H9 (cell line): ENCODE measurements at regions not wholly inside any gene's neighbourhood (a gene's known extent, or its start where the extent isn't known, plus 50 kb on each side); places are given as distances from the start of the nearest gene placed in this dataset.

Source experiments
- DNase-seq: peaks from one replicate; pipeline ENCODE4 v3.0.0-alpha.2; 2017
- H2AFZ ChIP-seq: one replicate; pipeline ENCODE4 v1.6.1; 2013; ENCODE audit warnings: mild to moderate bottlenecking, low read length, control low read depth, moderate library complexity
- H2AK5ac ChIP-seq: 2 replicates; pipeline ENCODE4 v1.6.1; 2013; ENCODE audit warnings: low read length, control low read depth, mixed read lengths; ENCODE audit not compliant: insufficient read length
- H2BK120ac ChIP-seq: one replicate; pipeline ENCODE4 v1.6.1; 2013; ENCODE audit warnings: low read depth, mild to moderate bottlenecking, low read length, control low read depth, inconsistent platforms; ENCODE audit not compliant: poor library complexity, severe bottlenecking
- H2BK12ac ChIP-seq: 2 replicates; pipeline ENCODE4 v1.6.1; 2013; ENCODE audit warnings: low read length, control low read depth, mixed read lengths, low read depth; ENCODE audit not compliant: insufficient read length
- H2BK15ac ChIP-seq: 2 replicates; pipeline ENCODE4 v1.6.1; 2013; ENCODE audit warnings: low read depth, low read length, control low read depth
- H2BK20ac ChIP-seq: one replicate; pipeline ENCODE4 v1.6.1; 2013; ENCODE audit warnings: low read depth, mild to moderate bottlenecking, low read length, control low read depth, inconsistent platforms; ENCODE audit not compliant: poor library complexity, severe bottlenecking
- H2BK5ac ChIP-seq: 2 replicates; pipeline ENCODE4 v1.6.1; 2013; ENCODE audit warnings: low read length, control low read depth, mixed read lengths; ENCODE audit not compliant: insufficient read length
- H3K14ac ChIP-seq: 2 replicates; pipeline ENCODE4 v1.6.1; 2013; ENCODE audit warnings: low read length, control low read depth; ENCODE audit not compliant: insufficient read depth
- H3K18ac ChIP-seq: 2 replicates; pipeline ENCODE4 v1.6.1; 2013; ENCODE audit warnings: low read depth, mild to moderate bottlenecking, mixed read lengths, low read length, control low read depth; ENCODE audit not compliant: insufficient read length
- H3K23ac ChIP-seq: 2 replicates; pipeline ENCODE4 v1.6.1; 2013; ENCODE audit warnings: low read length, control low read depth, mixed read lengths, low read depth; ENCODE audit not compliant: insufficient read length
- H3K23me2 ChIP-seq: 2 replicates; pipeline ENCODE4 v1.6.1; 2013; ENCODE audit warnings: low read depth, mild to moderate bottlenecking, mixed read lengths, low read length, control low read depth; ENCODE audit not compliant: insufficient read length, poor library complexity, severe bottlenecking
- H3K27ac ChIP-seq: 2 replicates; pipeline ENCODE4 v1.5.1; 2013; ENCODE audit warnings: low read length, control low read depth, mixed read lengths, low read depth; ENCODE audit not compliant: insufficient read length
- H3K27me3 ChIP-seq: 2 replicates; pipeline ENCODE4 v1.6.1; 2013; ENCODE audit warnings: low read length, control low read depth, inconsistent platforms; ENCODE audit not compliant: insufficient read depth
- H3K4ac ChIP-seq: 2 replicates; pipeline ENCODE4 v1.6.1; 2013; ENCODE audit warnings: low read depth, mild to moderate bottlenecking, control low read depth, inconsistent platforms, low read length, moderate library complexity
- H3K4me1 ChIP-seq: 2 replicates; pipeline ENCODE4 v1.6.1; 2013; ENCODE audit warnings: low read length, control low read depth, inconsistent platforms; ENCODE audit not compliant: insufficient read depth
- H3K4me2 ChIP-seq: 2 replicates; pipeline ENCODE4 v1.6.1; 2013; ENCODE audit warnings: low read length, control low read depth, mixed read lengths; ENCODE audit not compliant: insufficient read length, insufficient read depth
- H3K56ac ChIP-seq: 2 replicates; pipeline ENCODE4 v1.6.1; 2013; ENCODE audit warnings: low read depth, mild to moderate bottlenecking, mixed read lengths, low read length, control low read depth; ENCODE audit not compliant: insufficient read length
- H3K79me1 ChIP-seq: 2 replicates; pipeline ENCODE4 v1.6.1; 2013; ENCODE audit warnings: low read depth, mild to moderate bottlenecking, moderate library complexity, low read length, control low read depth, inconsistent platforms; ENCODE audit not compliant: insufficient read depth, poor library complexity, severe bottlenecking
- H3K79me2 ChIP-seq: 2 replicates; pipeline ENCODE4 v1.6.1; 2013; ENCODE audit warnings: low read length, control low read depth, inconsistent platforms; ENCODE audit not compliant: insufficient read depth
- H3K9ac ChIP-seq: 2 replicates; pipeline ENCODE4 v1.6.1; 2013; ENCODE audit warnings: low read length, control low read depth, mixed read lengths; ENCODE audit not compliant: insufficient read length; ENCODE audit errors: extremely low read depth
- H3K9me3 ChIP-seq: one replicate; pipeline ENCODE4 v1.6.1; 2013; ENCODE audit warnings: low read depth, low read length, inconsistent platforms; ENCODE audit not compliant: control insufficient read depth
- H3T11ph ChIP-seq: one replicate; pipeline ENCODE4 v1.6.1; 2013; ENCODE audit warnings: mild to moderate bottlenecking, low read length, control low read depth, inconsistent platforms
- H4K20me1 ChIP-seq: one replicate; pipeline ENCODE4 v1.6.1; 2013; ENCODE audit not compliant: control insufficient read depth, insufficient read length, insufficient read depth
- H4K5ac ChIP-seq: 2 replicates; pipeline ENCODE4 v1.6.1; 2013; ENCODE audit warnings: low read depth, mild to moderate bottlenecking, mixed read lengths, low read length, control low read depth; ENCODE audit not compliant: insufficient read length
- H4K8ac ChIP-seq: replicated peaks from 2 replicates; pipeline ENCODE4 v1.6.1; 2013; ENCODE audit warnings: low read length, control low read depth, mixed read lengths, low read depth; ENCODE audit not compliant: insufficient read length
- H4K91ac ChIP-seq: 2 replicates; pipeline ENCODE4 v1.6.1; 2013; ENCODE audit warnings: low read depth, mild to moderate bottlenecking, moderate library complexity, mixed read lengths, low read length, control low read depth; ENCODE audit not compliant: insufficient read length
- H3K27ac Mint-ChIP-seq, 3 experiments: 2 replicates in 2 of 3; 3 replicates in 1 of 3; pipeline ENCODE4 v1.8.0; 2020 to 2021; ENCODE audit warnings: mixed read lengths in 3 of 3, mild to moderate bottlenecking in 1 of 3, moderate library complexity in 1 of 3
- H3K27me3 Mint-ChIP-seq: 2 replicates; pipeline ENCODE4 v1.8.0; 2021; ENCODE audit warnings: low read depth, mild to moderate bottlenecking, moderate library complexity, mixed read lengths
- H3K36me3 Mint-ChIP-seq, 3 experiments: 2 replicates in 2 of 3; 3 replicates in 1 of 3; pipeline ENCODE4 v1.8.0; 2020 to 2021; ENCODE audit warnings: low read depth in 3 of 3, mixed read lengths in 3 of 3; ENCODE audit not compliant: insufficient read depth in 1 of 3
- H3K4me1 Mint-ChIP-seq, 2 experiments: 2 replicates each; pipeline ENCODE4 v1.8.0; 2020; ENCODE audit warnings: mixed read lengths in 2 of 2
- H3K4me3 Mint-ChIP-seq, 2 experiments: 2 replicates in 1 of 2; 3 replicates in 1 of 2; pipeline ENCODE4 v1.8.0; 2020 to 2021; ENCODE audit warnings: mild to moderate bottlenecking in 2 of 2, mixed read lengths in 2 of 2, moderate library complexity in 1 of 2
- H3K9me3 Mint-ChIP-seq, 2 experiments: 2 replicates in 1 of 2; 3 replicates in 1 of 2; pipeline ENCODE4 v1.8.0; 2020; ENCODE audit warnings: mild to moderate bottlenecking in 2 of 2, mixed read lengths in 2 of 2, moderate library complexity in 1 of 2
- WGBS: extraction: QIAGEN DNeasy Blood & Tissue Kit; methylation state at CpG from one replicate; pipeline ENCODE4 v1.1.7; 2013; ENCODE audit warnings: missing lambda C conversion rate, low lambda C conversion rate, mixed read lengths; ENCODE audit not compliant: insufficient read length; ENCODE audit errors: extremely low coverage; 5-methylcytosine and 5-hydroxymethylcytosine counted together
- TF ChIP-seq, protein P1 (sequence below): fragments of 200-600 bp; sonication (generic); conservative IDR thresholded peaks from 3 replicates; pipeline ENCODE4 v1.8.0; 2021; ENCODE audit warnings: antibody characterized with exemption, mild to moderate bottlenecking

DNA sequence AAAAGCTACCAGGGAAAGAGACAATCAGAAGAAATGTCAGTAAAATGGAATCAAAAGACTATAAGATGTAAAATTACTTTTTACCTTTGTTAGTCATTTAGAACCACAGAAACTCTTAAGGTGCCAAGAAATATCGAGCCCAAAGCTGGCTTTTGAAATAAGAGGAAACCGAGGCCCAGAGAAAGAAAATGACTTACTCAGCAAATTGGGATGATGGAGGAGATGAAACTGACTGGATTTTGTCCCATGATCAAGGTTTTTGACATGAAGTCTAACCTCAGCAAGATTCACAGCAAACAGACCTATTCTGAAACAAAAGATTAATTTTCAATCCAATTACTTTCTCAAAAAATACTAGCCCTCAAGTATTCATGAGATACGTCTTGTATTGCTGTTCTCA lies 696.2 kb upstream of the WWC1 start:
- no peak overlapping the region for H3K56ac ChIP-seq
- Mint-ChIP-seq H3K27ac (no peak overlapping the region), H3K27me3 (no peaks in the 10 kb centered on the region), H3K4me3 (no peak overlapping the region), H3K9me3 (no peaks in the 10 kb centered on the region), H3K4me1 (no peaks in the 10 kb centered on the region), H3K36me3 (no peaks in the 10 kb centered on the region)
- H3K18ac ChIP-seq, result no peak overlapping the region
- no peaks in the 10 kb centered on the region for H3K9me3 ChIP-seq
- no peak overlapping the region for H4K5ac ChIP-seq
- no peaks in the 10 kb centered on the region for H4K20me1 ChIP-seq
- H3K9ac ChIP-seq, result no peak overlapping the region
- no peak overlapping the region for H2BK15ac ChIP-seq
- H4K91ac ChIP-seq, result no peak overlapping the region
- H2AFZ ChIP-seq, result no peak overlapping the region
- H3K14ac ChIP-seq, result no peak overlapping the region
- H2BK12ac ChIP-seq, result no peak overlapping the region
- TF ChIP-seq, protein P1, sequence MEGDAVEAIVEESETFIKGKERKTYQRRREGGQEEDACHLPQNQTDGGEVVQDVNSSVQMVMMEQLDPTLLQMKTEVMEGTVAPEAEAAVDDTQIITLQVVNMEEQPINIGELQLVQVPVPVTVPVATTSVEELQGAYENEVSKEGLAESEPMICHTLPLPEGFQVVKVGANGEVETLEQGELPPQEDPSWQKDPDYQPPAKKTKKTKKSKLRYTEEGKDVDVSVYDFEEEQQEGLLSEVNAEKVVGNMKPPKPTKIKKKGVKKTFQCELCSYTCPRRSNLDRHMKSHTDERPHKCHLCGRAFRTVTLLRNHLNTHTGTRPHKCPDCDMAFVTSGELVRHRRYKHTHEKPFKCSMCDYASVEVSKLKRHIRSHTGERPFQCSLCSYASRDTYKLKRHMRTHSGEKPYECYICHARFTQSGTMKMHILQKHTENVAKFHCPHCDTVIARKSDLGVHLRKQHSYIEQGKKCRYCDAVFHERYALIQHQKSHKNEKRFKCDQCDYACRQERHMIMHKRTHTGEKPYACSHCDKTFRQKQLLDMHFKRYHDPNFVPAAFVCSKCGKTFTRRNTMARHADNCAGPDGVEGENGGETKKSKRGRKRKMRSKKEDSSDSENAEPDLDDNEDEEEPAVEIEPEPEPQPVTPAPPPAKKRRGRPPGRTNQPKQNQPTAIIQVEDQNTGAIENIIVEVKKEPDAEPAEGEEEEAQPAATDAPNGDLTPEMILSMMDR, result no peak
- no peak overlapping the region for H3K4ac ChIP-seq
- no peak overlapping the region for H3K27ac ChIP-seq
- H3K79me2 ChIP-seq, result no peaks in the 10 kb centered on the region
- H3K79me1 ChIP-seq, result no peaks in the 10 kb centered on the region
- H3K23me2 ChIP-seq, result no peaks in the 10 kb centered on the region
- no peak overlapping the region for H3T11ph ChIP-seq
- H3K23ac ChIP-seq, result no peak overlapping the region
- no peak overlapping the region for H2BK20ac ChIP-seq
- H3K27me3 ChIP-seq, result no peaks in the 10 kb centered on the region
- WGBS, result no CpG with 5 or more reads among the region's 3 CpGs
- H2AK5ac ChIP-seq, result no peak overlapping the region
- H2BK120ac ChIP-seq, result no peak overlapping the region
- no peaks in the 10 kb centered on the region for H3K4me1 ChIP-seq
- no peak overlapping the region for H3K4me2 ChIP-seq
- no peak for DNase-seq
- no peak overlapping the region for H2BK5ac ChIP-seq
- H4K8ac ChIP-seq, result no peak overlapping the region
